ENCODE measurements at regions not wholly inside any gene's neighbourhood (a gene's known extent, or its start where the extent isn't known, plus 50 kb on each side); places are given as distances from the start of the nearest gene placed in this dataset.
A peak's percentile ranks its signal among the peaks of the same experiment; 100 is the strongest.
"Not testable (repeated sequence)": the region's sequence is repeated elsewhere in the genome, so short reads cannot be mapped to it uniquely, and the experiment has no call there.

GRCh38 chr3:26089249-26089648 lies 299.4 kb downstream of the OXSM start:
- no peak for FAIRE-seq
- TF ChIP-seq PAX5 (IDR thresholded peaks at IDR 0.05; ENCODE audit: insufficient read depth, low read length, severe bottlenecking) (no peak), SPI1 (IDR thresholded peaks at IDR 0.05; ENCODE audit: low read depth, low read length) (no peak), POLR2AphosphoS5 (IDR thresholded peaks at IDR 0.05; ENCODE audit: low read depth, low read length) (no peak), POU2F2 (IDR thresholded peaks at IDR 0.05; ENCODE audit: low read depth, low read length) (no peak), TAF1 (IDR thresholded peaks at IDR 0.05; ENCODE audit: low read depth, low read length) (no peak), POLR2A (IDR thresholded peaks at IDR 0.05; ENCODE audit: low read depth, low read length) (no peak)
- no peak for DNase-seq (ENCODE audit: insufficient read length, low spot score)

GRCh38 chr3:26090589-26090988 lies 300.7 kb downstream of the OXSM start:
- no peak for FAIRE-seq
- DNase-seq (ENCODE audit: insufficient read length, low spot score) = no peak
- TF ChIP-seq POU2F2 (IDR thresholded peaks at IDR 0.05; ENCODE audit: low read depth, low read length) = no peak

- TF ChIP-seq SPI1 (IDR thresholded peaks at IDR 0.05; ENCODE audit: low read depth, low read length) = no peak
- TF ChIP-seq POLR2A (IDR thresholded peaks at IDR 0.05; ENCODE audit: low read depth, low read length) = no peak
- TF ChIP-seq POLR2AphosphoS5 (IDR thresholded peaks at IDR 0.05; ENCODE audit: low read depth, low read length) = no peak
- no peak for TF ChIP-seq TAF1 (IDR thresholded peaks at IDR 0.05; ENCODE audit: low read depth, low read length)
- FAIRE-seq = no peak
- no peak for DNase-seq (ENCODE audit: insufficient read length, low spot score)
These were observed 301.2 kb downstream of the OXSM start for GRCh38 chr3:26091096-26091495.

GRCh38 chr3:26091626-26092025 lies 301.7 kb downstream of the OXSM start:
- no peak for TF ChIP-seq POU2F2 (IDR thresholded peaks at IDR 0.05; ENCODE audit: low read depth, low read length)
- TF ChIP-seq SPI1 (IDR thresholded peaks at IDR 0.05; ENCODE audit: low read depth, low read length) = no peak
- no peak for TF ChIP-seq PAX5 (IDR thresholded peaks at IDR 0.05; ENCODE audit: insufficient read depth, low read length, severe bottlenecking)
- TF ChIP-seq POLR2A (IDR thresholded peaks at IDR 0.05; ENCODE audit: low read depth, low read length) = no peak
- no peak for TF ChIP-seq POLR2AphosphoS5 (IDR thresholded peaks at IDR 0.05; ENCODE audit: low read depth, low read length)
- no peak for TF ChIP-seq TAF1 (IDR thresholded peaks at IDR 0.05; ENCODE audit: low read depth, low read length)
- FAIRE-seq = no peak

GRCh38 chr3:26097111-26097510 lies 307.2 kb downstream of the OXSM start:
- DNase-seq (ENCODE audit: insufficient read length, low spot score); FAIRE-seq: not testable (repeated sequence)

More at GRCh38 chr3:26091626-26092025, 301.7 kb downstream of the OXSM start:
- DNase-seq (ENCODE audit: insufficient read length, low spot score) = no peak

GRCh38 chr3:26099692-26100091 lies 309.8 kb downstream of the OXSM start:
- FAIRE-seq (no peak), DNase-seq (ENCODE audit: insufficient read length, low spot score) (no peak)
- TF ChIP-seq POU2F2 (IDR thresholded peaks at IDR 0.05; ENCODE audit: low read depth, low read length) = no peak
- TF ChIP-seq POLR2A (IDR thresholded peaks at IDR 0.05; ENCODE audit: low read depth, low read length) = no peak
- no peak for TF ChIP-seq POLR2AphosphoS5 (IDR thresholded peaks at IDR 0.05; ENCODE audit: low read depth, low read length)
- TF ChIP-seq PAX5 (IDR thresholded peaks at IDR 0.05; ENCODE audit: insufficient read depth, low read length, severe bottlenecking) = no peak
- TF ChIP-seq TAF1 (IDR thresholded peaks at IDR 0.05; ENCODE audit: low read depth, low read length) = no peak
- no peak for TF ChIP-seq SPI1 (IDR thresholded peaks at IDR 0.05; ENCODE audit: low read depth, low read length)

- DNase-seq (ENCODE audit: insufficient read length, low spot score) = no peak
- no peak for FAIRE-seq
- TF ChIP-seq POLR2AphosphoS5 (IDR thresholded peaks at IDR 0.05; ENCODE audit: low read depth, low read length) (no peak), POU2F2 (IDR thresholded peaks at IDR 0.05; ENCODE audit: low read depth, low read length) (no peak), POLR2A (IDR thresholded peaks at IDR 0.05; ENCODE audit: low read depth, low read length) (no peak), SPI1 (IDR thresholded peaks at IDR 0.05; ENCODE audit: low read depth, low read length) (no peak), TAF1 (IDR thresholded peaks at IDR 0.05; ENCODE audit: low read depth, low read length) (no peak), PAX5 (IDR thresholded peaks at IDR 0.05; ENCODE audit: insufficient read depth, low read length, severe bottlenecking) (no peak)
These were observed 310.3 kb downstream of the OXSM start for GRCh38 chr3:26100176-26100575.

- DNase-seq (ENCODE audit: insufficient read length, low spot score) (no peak), FAIRE-seq (no peak)
- TF ChIP-seq SPI1 (IDR thresholded peaks at IDR 0.05; ENCODE audit: low read depth, low read length) (no peak), POU2F2 (IDR thresholded peaks at IDR 0.05; ENCODE audit: low read depth, low read length) (no peak), POLR2AphosphoS5 (IDR thresholded peaks at IDR 0.05; ENCODE audit: low read depth, low read length) (no peak), TAF1 (IDR thresholded peaks at IDR 0.05; ENCODE audit: low read depth, low read length) (no peak), PAX5 (IDR thresholded peaks at IDR 0.05; ENCODE audit: insufficient read depth, low read length, severe bottlenecking) (no peak), POLR2A (IDR thresholded peaks at IDR 0.05; ENCODE audit: low read depth, low read length) (no peak)
These were observed 312.5 kb downstream of the OXSM start for GRCh38 chr3:26102376-26102775.

- TF ChIP-seq TAF1 (IDR thresholded peaks at IDR 0.05; ENCODE audit: low read depth, low read length) = no peak
- TF ChIP-seq POLR2A (IDR thresholded peaks at IDR 0.05; ENCODE audit: low read depth, low read length) = no peak
- TF ChIP-seq SPI1 (IDR thresholded peaks at IDR 0.05; ENCODE audit: low read depth, low read length) = 0 out of 2 replicates have a peak, but pooled peaks have one; percentile 7
- TF ChIP-seq PAX5 (IDR thresholded peaks at IDR 0.05; ENCODE audit: insufficient read depth, low read length, severe bottlenecking) = no peak
- TF ChIP-seq POU2F2 (IDR thresholded peaks at IDR 0.05; ENCODE audit: low read depth, low read length) = no peak
- no peak for TF ChIP-seq POLR2AphosphoS5 (IDR thresholded peaks at IDR 0.05; ENCODE audit: low read depth, low read length)
- FAIRE-seq = no peak
- no peak for DNase-seq (ENCODE audit: insufficient read length, low spot score)
These were observed 315.0 kb downstream of the OXSM start for GRCh38 chr3:26104851-26105251.

GRCh38 chr3:26105261-26105660 lies 315.4 kb downstream of the OXSM start:
- TF ChIP-seq POLR2A (IDR thresholded peaks at IDR 0.05; ENCODE audit: low read depth, low read length) (no peak), POLR2AphosphoS5 (IDR thresholded peaks at IDR 0.05; ENCODE audit: low read depth, low read length) (no peak), POU2F2 (IDR thresholded peaks at IDR 0.05; ENCODE audit: low read depth, low read length) (no peak), SPI1 (IDR thresholded peaks at IDR 0.05; ENCODE audit: low read depth, low read length) (no peak), TAF1 (IDR thresholded peaks at IDR 0.05; ENCODE audit: low read depth, low read length) (no peak), PAX5 (IDR thresholded peaks at IDR 0.05; ENCODE audit: insufficient read depth, low read length, severe bottlenecking) (no peak)
- FAIRE-seq (no peak), DNase-seq (ENCODE audit: insufficient read length, low spot score) (no peak)

- no peak for FAIRE-seq
- DNase-seq (ENCODE audit: insufficient read length, low spot score) = no peak
- TF ChIP-seq POU2F2 (IDR thresholded peaks at IDR 0.05; ENCODE audit: low read depth, low read length) = no peak
- TF ChIP-seq SPI1 (IDR thresholded peaks at IDR 0.05; ENCODE audit: low read depth, low read length) = no peak
- TF ChIP-seq POLR2AphosphoS5 (IDR thresholded peaks at IDR 0.05; ENCODE audit: low read depth, low read length) = no peak
- TF ChIP-seq TAF1 (IDR thresholded peaks at IDR 0.05; ENCODE audit: low read depth, low read length) = no peak
- no peak for TF ChIP-seq POLR2A (IDR thresholded peaks at IDR 0.05; ENCODE audit: low read depth, low read length)
- TF ChIP-seq PAX5 (IDR thresholded peaks at IDR 0.05; ENCODE audit: insufficient read depth, low read length, severe bottlenecking) = no peak
These were observed 316.3 kb downstream of the OXSM start for GRCh38 chr3:26106228-26106627.

Data from GM12891 (cell line).